K562 (cell line): ENCODE measurements at regions not wholly inside any gene's neighbourhood (a gene's known extent, or its start where the extent isn't known, plus 50 kb on each side); places are given as distances from the start of the nearest gene placed in this dataset.

ENCODE experiments used
- ATAC-seq: fragments of 200-7000 bp; cut with Tn5 transposase; 3 replicates; pipeline ENCODE4 v1.9.1; 2020; ENCODE audit warnings: moderate library complexity
- BruUV-seq: library from RNA; stranded (reverse); fragments of 400-500 nt; replicated peaks from 2 replicates; lab custom pipeline; 2021; lab: Mats Ljungman, UMichigan
- CTCF ChIA-PET: fragments of 300-600 bp; formaldehyde crosslinking; extraction: SDS; loops from one replicate; lab custom pipeline; 2021; ENCODE audit warnings: low intra/inter-chr PET ratio; lab: Yijun Ruan, JAX
- POLR2A ChIA-PET: fragments of 300-600, 350-650 bp; sonication (Branson Sonifier 250); formaldehyde crosslinking; extraction: SDS; loops from one replicate; lab custom pipeline; 2021; ENCODE audit warnings: antibody characterized with exemption, inconsistent platforms; lab: Yijun Ruan, JAX
- DNase-seq, 4 experiments: peaks; one replicate each; pipeline versions ENCODE4 v3.0.0 to v3.0.0-alpha.2; 2011 to 2018; ENCODE audit warnings: low spot score in 3 of 4, mixed read lengths in 3 of 4; ENCODE audit errors: extremely low read depth in 1 of 4
- FAIRE-seq: peaks from 2 replicates; lab custom pipeline; 2011; peaks lifted over from hg19 to GRCh38; lab: Jason Lieb, UNC
- H2AFZ ChIP-seq: 2 replicates; pipeline ENCODE4 v1.6.0; 2011; ENCODE audit warnings: low read depth, low read length, control low read depth, inconsistent platforms
- H3K27ac ChIP-seq: fragments of 200-600 bp; 3 replicates; pipeline ENCODE4 v1.8.0; 2011; ENCODE audit warnings: low read depth, mild to moderate bottlenecking, control low read depth, inconsistent platforms, low read length, moderate library complexity, mixed read lengths; ENCODE audit errors: extremely low read depth
- H3K27me3 ChIP-seq, 2 experiments: fragments of 300-600 bp in 1 of 2; 2 replicates in 1 of 2; 3 replicates in 1 of 2; pipeline versions ENCODE4 v1.6.0 to v1.8.0; 2011; ENCODE audit warnings: inconsistent platforms in 2 of 2, low read length in 2 of 2, mild to moderate bottlenecking in 1 of 2, mixed read lengths in 1 of 2, moderate library complexity in 1 of 2; ENCODE audit not compliant: control insufficient read depth in 2 of 2, insufficient read depth in 2 of 2
- H3K36me3 ChIP-seq: fragments of 300-600 bp; 3 replicates; pipeline ENCODE4 v1.8.0; 2011; ENCODE audit warnings: mild to moderate bottlenecking, low read length, inconsistent platforms; ENCODE audit not compliant: control insufficient read depth, insufficient read depth
- H3K4me1 ChIP-seq, 2 experiments: fragments of 200-600 bp in 1 of 2; replicated peaks in 1 of 2; 2 replicates in 1 of 2; 3 replicates in 1 of 2; pipeline versions ENCODE4 v1.5.1 to v1.8.0; 2011; ENCODE audit warnings: inconsistent platforms in 2 of 2, low read length in 2 of 2, mild to moderate bottlenecking in 1 of 2, mixed read lengths in 1 of 2, moderate library complexity in 1 of 2; ENCODE audit not compliant: control insufficient read depth in 2 of 2, insufficient read depth in 2 of 2
- H3K4me2 ChIP-seq: 2 replicates; pipeline ENCODE4 v1.6.1; 2011; ENCODE audit warnings: low read length, control low read depth, inconsistent platforms, mixed read lengths; ENCODE audit not compliant: insufficient read depth
- H3K4me3 ChIP-seq: fragments of 200-600 bp; sonication (generic), shearing (Covaris generic); 2 replicates; pipeline ENCODE4 v1.5.1; 2016; ENCODE audit warnings: control low read depth, inconsistent platforms
- H3K79me2 ChIP-seq: fragments of 200-600 bp; 3 replicates; pipeline ENCODE4 v1.8.0; 2011; ENCODE audit warnings: low read length, inconsistent platforms; ENCODE audit not compliant: control insufficient read depth, insufficient read depth
- H3K9ac ChIP-seq, 2 experiments: 2 replicates each; pipeline versions ENCODE4 v1.6.0 to v1.6.1; 2011; ENCODE audit warnings: low read depth in 2 of 2, low read length in 2 of 2, control low read depth in 1 of 2, inconsistent platforms in 1 of 2, mild to moderate bottlenecking in 1 of 2, mixed read lengths in 1 of 2; ENCODE audit not compliant: insufficient read depth in 1 of 2
- H3K9me1 ChIP-seq: one replicate; pipeline ENCODE4 v1.6.0; 2011; ENCODE audit warnings: inconsistent platforms, mild to moderate bottlenecking, low read length, moderate library complexity; ENCODE audit not compliant: control insufficient read depth, insufficient read depth
- H3K9me3 ChIP-seq: replicated peaks from 2 replicates; pipeline ENCODE4 v1.5.1; 2011; ENCODE audit warnings: low read depth, low read length, inconsistent platforms; ENCODE audit not compliant: control insufficient read depth, insufficient read depth
- H4K20me1 ChIP-seq: replicated peaks from 2 replicates; pipeline ENCODE4 v1.6.1; 2011; ENCODE audit warnings: low read length, inconsistent platforms, mixed read lengths; ENCODE audit not compliant: control insufficient read depth, insufficient read depth
- ATF4 ChIP-seq: fragments of 450-650 bp; formaldehyde crosslinking; IDR thresholded peaks from 2 replicates; pipeline ENCODE4 v1.4.0; 2022; ENCODE audit warnings: mild to moderate bottlenecking, moderate library complexity
- DIDO1 ChIP-seq: fragments of 450-650 bp; IDR thresholded peaks from 2 replicates; pipeline ENCODE4 v1.6.1; 2016; ENCODE audit warnings: low read depth, missing biosample characterization, missing genetic modification characterization
- DNMT1 ChIP-seq: fragments of 450-650 bp; IDR thresholded peaks from 2 replicates; pipeline ENCODE4 v1.6.1; 2016; ENCODE audit warnings: antibody characterized with exemption, mild to moderate bottlenecking
- E2F6 ChIP-seq, 2 experiments: IDR thresholded peaks; 2 replicates each; pipeline ENCODE4 v1.6.1; 2011; ENCODE audit warnings: borderline replicate concordance in 1 of 2, control low read depth in 1 of 2, low read depth in 1 of 2, low read length in 1 of 2, mild to moderate bottlenecking in 1 of 2, mixed read lengths in 1 of 2, moderate library complexity in 1 of 2; ENCODE audit not compliant: insufficient read depth in 1 of 2, insufficient read length in 1 of 2, poor library complexity in 1 of 2, severe bottlenecking in 1 of 2; ENCODE audit errors: extremely low read depth in 1 of 2
- ELF4 ChIP-seq: fragments of 450-650 bp; formaldehyde crosslinking; IDR thresholded peaks from 2 replicates; pipeline ENCODE4 v1.4.0; 2022; ENCODE audit warnings: missing genetic modification characterization
- HDAC6 ChIP-seq: IDR thresholded peaks from 2 replicates; pipeline ENCODE4 v1.6.1; 2012; ENCODE audit warnings: low read depth, mild to moderate bottlenecking, control low read depth, inconsistent platforms, low read length, moderate library complexity
- KDM1A ChIP-seq, 2 experiments: fragments of 450-650 bp; IDR thresholded peaks; 2 replicates each; pipeline ENCODE4 v1.6.1; 2016; ENCODE audit warnings: mild to moderate bottlenecking in 2 of 2
- MYC ChIP-seq, 2 experiments: fragments of 250-450 bp in 1 of 2; sonication (Bioruptor Pico) in 1 of 2; IDR thresholded peaks; 2 replicates each; pipeline versions ENCODE4 v1.5.1 to v1.6.1; 2012 to 2021; ENCODE audit warnings: low read depth in 2 of 2, borderline replicate concordance in 1 of 2, improper control_type of control experiment in 1 of 2, low read length in 1 of 2, mild to moderate bottlenecking in 1 of 2, moderate library complexity in 1 of 2
- NEUROD1 ChIP-seq: fragments of 150-350 bp; IDR thresholded peaks from 2 replicates; pipeline ENCODE4 v1.6.1; 2014; ENCODE audit warnings: borderline replicate concordance, low read length, low read depth; ENCODE audit not compliant: partially characterized antibody
- RFX1 ChIP-seq: fragments of 450-650 bp; IDR thresholded peaks from 2 replicates; pipeline ENCODE4 v1.6.1; 2016; ENCODE audit warnings: mild to moderate bottlenecking, moderate library complexity
- SMARCB1 ChIP-seq: IDR thresholded peaks from 2 replicates; pipeline ENCODE4 v1.6.1; 2011; ENCODE audit warnings: improper control_type of control experiment, low read depth; ENCODE audit not compliant: insufficient read length
- UBTF ChIP-seq, 2 experiments: IDR thresholded peaks; 2 replicates each; pipeline ENCODE4 v1.6.1; 2012; ENCODE audit warnings: improper control_type of control experiment in 2 of 2, low read depth in 2 of 2, low read length in 2 of 2, borderline replicate concordance in 1 of 2
- ZFP1 ChIP-seq: fragments of 450-650 bp; formaldehyde crosslinking; IDR thresholded peaks from 2 replicates; pipeline ENCODE4 v1.4.0; 2020; ENCODE audit warnings: mild to moderate bottlenecking, mixed read lengths
- ZNF311 ChIP-seq: fragments of 250-450 bp; sonication (Bioruptor Pico); IDR thresholded peaks from 2 replicates; pipeline ENCODE4 v1.4.0; 2020; ENCODE audit warnings: mild to moderate bottlenecking, moderate library complexity
- ZNF57 ChIP-seq: fragments of 450-650 bp; formaldehyde crosslinking; IDR thresholded peaks from 2 replicates; pipeline ENCODE4 v1.4.0; 2020; ENCODE audit warnings: mild to moderate bottlenecking, moderate library complexity
- ZNF75A ChIP-seq: fragments of 450-650 bp; formaldehyde crosslinking; IDR thresholded peaks from 2 replicates; pipeline ENCODE4 v1.4.0; 2020; ENCODE audit warnings: mild to moderate bottlenecking
- ZNF766 ChIP-seq: fragments of 200-800 bp; sonication (Bioruptor generic); conservative IDR thresholded peaks from 2 replicates; pipeline ENCODE4 v1.6.1; 2016; ENCODE audit warnings: missing genetic modification characterization, missing compliant biosample characterization
- WGBS: fragments of 100-300 bp; shearing (Covaris generic); methylation state at CpG from one replicate; pipeline ENCODE4 v1.1.6; 2016; ENCODE audit warnings: low coverage, mixed read lengths; ENCODE audit not compliant: insufficient coverage; ENCODE audit errors: missing lambda C conversion rate; 5-methylcytosine and 5-hydroxymethylcytosine counted together
- in situ Hi-C: fragments of 300-500 bp; cut with MboI; formaldehyde crosslinking; loops from 4 replicates; pipeline ENCODE4 v1.15.0; 2018; ENCODE audit warnings: inconsistent platforms, mixed read lengths
- intact Hi-C: fragments of 100-400 bp; cut with micrococcal nuclease; formaldehyde crosslinking; loops from 2 replicates; pipeline ENCODE4 v1.14.2; 2022

DNA sequence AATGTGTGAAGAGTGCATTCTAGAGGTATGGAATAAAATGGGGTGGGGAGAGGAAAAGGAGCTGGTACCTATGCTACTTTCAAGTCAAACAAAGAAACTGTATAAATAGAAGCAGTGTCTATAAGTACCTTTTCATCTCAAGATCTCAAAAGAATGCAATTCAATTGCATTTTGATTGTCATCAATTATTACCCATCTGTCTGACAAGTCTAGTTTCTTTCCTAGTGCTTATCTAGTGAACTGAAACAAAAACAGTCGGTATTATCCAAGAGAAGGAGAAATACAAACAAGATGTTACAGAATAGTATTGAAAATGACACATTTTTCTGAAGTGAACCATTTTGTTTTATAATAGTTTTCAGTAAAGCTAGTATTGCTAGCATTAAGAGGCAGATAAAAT lies 754.5 kb upstream of the LRRN3 start:
- Histone ChIP-seq H3K9me3 (no peaks in the 10 kb centered on the region), H3K36me3 (no peaks in the 10 kb centered on the region), H3K27ac (no peak overlapping the region), H3K9ac (no peak overlapping the region), H4K20me1 (no peaks in the 10 kb centered on the region), H3K4me1 (no peaks in the 10 kb centered on the region), H3K4me2 (no peak overlapping the region), H2AFZ (no peak overlapping the region), H3K27me3 (no peaks in the 10 kb centered on the region), H3K4me3 (no peak overlapping the region), H3K79me2 (no peaks in the 10 kb centered on the region), H3K9me1 (no peaks in the 10 kb centered on the region)
- CTCF ChIA-PET = no interaction called here
- ATAC-seq = no peak
- POLR2A ChIA-PET = no interaction called here
- intact Hi-C loops = no loop called here
- no peak for DNase-seq
- no TSS peak for BruUV-seq
- FAIRE-seq = no peak
- in situ Hi-C loops = no loop called here
- WGBS = 3% methylated on average over 1 of the region's 1 CpG
- TF ChIP-seq ZNF311 (CRISPR knock-in tag) = no peak
- TF ChIP-seq ATF4 = no peak
- no peak for TF ChIP-seq HDAC6
- no peak for TF ChIP-seq E2F6 (IDR thresholded peaks at IDR 0.05; ENCODE audit: borderline replicate concordance in 1 of 2, extremely low read depth in 1 of 2, insufficient read depth in 1 of 2, insufficient read length in 1 of 2, low read depth in 1 of 2, low read length in 1 of 2, poor library complexity in 1 of 2, severe bottlenecking in 1 of 2)
- TF ChIP-seq ZNF75A (CRISPR knock-in tag) = no peak
- no peak for TF ChIP-seq ZFP1 (CRISPR knock-in tag)
- TF ChIP-seq ZNF766 (CRISPR knock-in tag) = no peak
- no peak for TF ChIP-seq DNMT1
- no peak for TF ChIP-seq ZNF57 (CRISPR knock-in tag)
- TF ChIP-seq KDM1A (IDR thresholded peaks at IDR 0.05) = no peak
- TF ChIP-seq MYC (IDR thresholded peaks at IDR 0.05; ENCODE audit: low read depth, low read length) = no peak
- TF ChIP-seq MYC (CRISPR knock-in tag; IDR thresholded peaks at IDR 0.05; ENCODE audit: borderline replicate concordance, low read depth) = no peak
- TF ChIP-seq SMARCB1 = no peak
- no peak for TF ChIP-seq UBTF (IDR thresholded peaks at IDR 0.05; ENCODE audit: borderline replicate concordance in 1 of 2, low read depth in 2 of 2, low read length in 2 of 2)
- no peak for TF ChIP-seq DIDO1 (tag)
- no peak for TF ChIP-seq ELF4 (CRISPR knock-in tag)
- TF ChIP-seq NEUROD1 = no peak
- no peak for TF ChIP-seq RFX1
